ENCODE measurements at regions not wholly inside any gene's neighbourhood (a gene's known extent, or its start where the extent isn't known, plus 50 kb on each side); places are given as distances from the start of the nearest gene placed in this dataset.

GRCh38 chr5:2302169-2302568, 419.4 kb upstream of the IRX4 start:
- no peaks in the 10 kb centered on the region for H3F3A ChIP-seq (ENCODE audit: control insufficient read depth, insufficient read depth)
- H3K4me3 ChIP-seq (ENCODE audit: low read length): no peak overlapping the region
- H3K4me1 ChIP-seq (ENCODE audit: control insufficient read depth, low read length): no peaks in the 10 kb centered on the region
- no peak overlapping the region for H3K4me2 ChIP-seq (ENCODE audit: low read length)
- H4K20me1 ChIP-seq (ENCODE audit: control insufficient read depth, insufficient read depth, low read depth, low read length): no peaks in the 10 kb centered on the region
- H3K27me3 ChIP-seq (ENCODE audit: control insufficient read depth, low read length): no peaks in the 10 kb centered on the region
- TF ChIP-seq EZH2phosphoT487 (IDR thresholded peaks at IDR 0.05; ENCODE audit: borderline replicate concordance, low read length) (no peak), CTCF (IDR thresholded peaks at IDR 0.05; ENCODE audit: low read depth, low read length, poor library complexity, severe bottlenecking) (no peak)
- H3K27ac ChIP-seq (ENCODE audit: low read depth, low read length): no peak overlapping the region
- no peaks in the 10 kb centered on the region for H3K9me2 ChIP-seq (replicated peaks; ENCODE audit: control insufficient read depth, low read length)
- H3K36me3 ChIP-seq (ENCODE audit: control insufficient read depth, low read length): no peaks in the 10 kb centered on the region
- no peaks in the 10 kb centered on the region for H3K9me3 ChIP-seq (ENCODE audit: control insufficient read depth, insufficient read depth, low read length)
- H3K79me2 ChIP-seq (ENCODE audit: control insufficient read depth, low read length): no peaks in the 10 kb centered on the region

GRCh38 chr5:2300861-2301574, 418.3 kb upstream of the IRX4 start:
- H3K4me2 ChIP-seq (ENCODE audit: low read length): no peak overlapping the region
- no peaks in the 10 kb centered on the region for H3F3A ChIP-seq (ENCODE audit: control insufficient read depth, insufficient read depth)
- H3K4me1 ChIP-seq (ENCODE audit: control insufficient read depth, low read length): no peaks in the 10 kb centered on the region
- TF ChIP-seq CTCF (IDR thresholded peaks at IDR 0.05; ENCODE audit: low read depth, low read length, poor library complexity, severe bottlenecking): no peak
- no peak for TF ChIP-seq EZH2phosphoT487 (IDR thresholded peaks at IDR 0.05; ENCODE audit: borderline replicate concordance, low read length)
- no peaks in the 10 kb centered on the region for H3K36me3 ChIP-seq (ENCODE audit: control insufficient read depth, low read length)
- H4K20me1 ChIP-seq (ENCODE audit: control insufficient read depth, insufficient read depth, low read depth, low read length): no peaks in the 10 kb centered on the region
- no peak overlapping the region for H3K4me3 ChIP-seq (ENCODE audit: low read length)
- no peaks in the 10 kb centered on the region for H3K9me3 ChIP-seq (ENCODE audit: control insufficient read depth, insufficient read depth, low read length)
- H3K27me3 ChIP-seq (ENCODE audit: control insufficient read depth, low read length): no peaks in the 10 kb centered on the region
- H3K27ac ChIP-seq (ENCODE audit: low read depth, low read length): no peak overlapping the region
- no peaks in the 10 kb centered on the region for H3K9me2 ChIP-seq (replicated peaks; ENCODE audit: control insufficient read depth, low read length)
- no peaks in the 10 kb centered on the region for H3K79me2 ChIP-seq (ENCODE audit: control insufficient read depth, low read length)

GRCh38 chr5:2300421-2300820, 417.7 kb upstream of the IRX4 start:
- Histone ChIP-seq H3K27me3 (ENCODE audit: control insufficient read depth, low read length) (no peaks in the 10 kb centered on the region), H4K20me1 (ENCODE audit: control insufficient read depth, insufficient read depth, low read depth, low read length) (no peaks in the 10 kb centered on the region), H3K9me2 (replicated peaks; ENCODE audit: control insufficient read depth, low read length) (no peaks in the 10 kb centered on the region), H3K36me3 (ENCODE audit: control insufficient read depth, low read length) (no peaks in the 10 kb centered on the region), H3K4me2 (ENCODE audit: low read length) (no peak overlapping the region), H3K4me3 (ENCODE audit: low read length) (no peak overlapping the region), H3K4me1 (ENCODE audit: control insufficient read depth, low read length) (no peaks in the 10 kb centered on the region), H3K27ac (ENCODE audit: low read depth, low read length) (no peak overlapping the region), H3K9me3 (ENCODE audit: control insufficient read depth, insufficient read depth, low read length) (no peaks in the 10 kb centered on the region), H3F3A (ENCODE audit: control insufficient read depth, insufficient read depth) (no peaks in the 10 kb centered on the region), H3K79me2 (ENCODE audit: control insufficient read depth, low read length) (no peaks in the 10 kb centered on the region)
- TF ChIP-seq CTCF (IDR thresholded peaks at IDR 0.05; ENCODE audit: low read depth, low read length, poor library complexity, severe bottlenecking) (no peak), EZH2phosphoT487 (IDR thresholded peaks at IDR 0.05; ENCODE audit: borderline replicate concordance, low read length) (no peak)

All from DOHH2 (cell line).